HFF-Myc (cell line): ENCODE measurements at regions not wholly inside any gene's neighbourhood (a gene's known extent, or its start where the extent isn't known, plus 50 kb on each side); places are given as distances from the start of the nearest gene placed in this dataset.
"Not testable (repeated sequence)": the region's sequence is repeated elsewhere in the genome, so short reads cannot be mapped to it uniquely, and the experiment has no call there.

Experiments used
- DNase-seq: peaks from one replicate; pipeline ENCODE4 v3.0.0-alpha.2; 2011; ENCODE audit warnings: low read depth; ENCODE audit errors: extremely low read depth
- H3K4me3 ChIP-seq: replicated peaks from 2 replicates; pipeline ENCODE4 v1.5.1; 2011; ENCODE audit warnings: low read depth, mild to moderate bottlenecking, control low read depth, low read length
- CTCF ChIP-seq: IDR thresholded peaks from 2 replicates; pipeline ENCODE4 v1.5.1; 2012; ENCODE audit warnings: mild to moderate bottlenecking, low read depth, low read length, control low read depth; ENCODE audit errors: missing control alignments

DNA sequence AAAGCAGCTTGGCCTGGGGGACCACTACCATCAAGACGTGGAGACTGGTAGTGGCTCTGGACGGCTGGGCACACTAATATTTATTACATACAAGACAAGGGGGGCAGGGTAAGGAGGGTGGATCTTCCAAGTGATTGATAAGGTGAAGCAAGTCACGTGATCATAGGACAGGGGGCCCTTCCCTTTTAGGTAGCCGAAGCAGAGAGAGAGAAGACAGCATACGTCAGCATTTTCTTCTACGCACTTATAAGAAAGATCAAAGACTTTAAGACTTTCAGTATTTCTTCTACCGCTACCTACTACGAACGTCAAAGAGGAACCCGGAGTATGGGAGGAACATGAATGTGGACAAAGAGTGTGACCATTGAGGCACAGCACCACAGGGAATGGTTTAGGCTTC lies 307.9 kb downstream of the RPIA start:
- no peak overlapping the region for H3K4me3 ChIP-seq
- no peak for DNase-seq
- no peak for TF ChIP-seq CTCF

DNA sequence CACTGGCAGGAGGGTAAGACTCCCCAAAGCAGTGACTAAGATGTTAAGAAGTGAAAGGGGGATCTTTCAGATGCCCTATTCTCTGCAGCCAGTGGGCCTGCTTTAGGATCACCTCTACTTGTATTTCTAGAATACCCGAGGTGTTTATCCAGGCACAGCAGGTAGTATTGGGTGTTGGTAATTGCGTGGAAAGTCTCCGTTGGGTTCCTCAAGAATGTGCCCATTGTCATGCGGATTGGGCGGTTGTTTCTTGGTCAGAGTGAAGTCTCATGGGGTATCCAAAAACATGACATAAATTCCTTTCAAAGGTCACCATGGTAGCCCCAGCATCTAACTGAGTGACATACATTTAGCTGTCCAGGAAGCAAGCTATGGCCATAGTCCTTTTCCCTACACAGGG lies 308.8 kb downstream of the RPIA start:
- DNase-seq: no peak
- H3K4me3 ChIP-seq: no peak overlapping the region
- no peak for TF ChIP-seq CTCF

DNA sequence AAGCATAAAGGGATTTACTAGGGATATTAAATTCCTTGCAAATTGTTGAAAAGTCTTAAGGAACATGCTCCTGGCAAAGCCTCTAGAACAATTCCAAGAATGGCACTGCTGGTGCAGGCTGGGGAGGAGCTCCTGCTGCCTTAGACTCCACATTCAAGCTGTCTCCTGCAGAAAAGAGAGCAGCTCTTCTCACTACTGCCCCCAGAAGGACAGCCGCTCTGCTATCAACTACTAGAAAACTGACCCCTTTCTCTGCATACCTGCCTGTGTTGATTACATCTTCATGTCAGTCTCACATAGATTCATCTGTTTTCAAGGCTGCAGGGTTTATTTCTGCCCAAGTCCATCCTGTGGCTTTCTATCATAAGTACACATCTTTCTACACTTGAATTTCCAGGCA lies 312.8 kb downstream of the RPIA start:
- H3K4me3 ChIP-seq, DNase-seq: not testable (repeated sequence)

DNA sequence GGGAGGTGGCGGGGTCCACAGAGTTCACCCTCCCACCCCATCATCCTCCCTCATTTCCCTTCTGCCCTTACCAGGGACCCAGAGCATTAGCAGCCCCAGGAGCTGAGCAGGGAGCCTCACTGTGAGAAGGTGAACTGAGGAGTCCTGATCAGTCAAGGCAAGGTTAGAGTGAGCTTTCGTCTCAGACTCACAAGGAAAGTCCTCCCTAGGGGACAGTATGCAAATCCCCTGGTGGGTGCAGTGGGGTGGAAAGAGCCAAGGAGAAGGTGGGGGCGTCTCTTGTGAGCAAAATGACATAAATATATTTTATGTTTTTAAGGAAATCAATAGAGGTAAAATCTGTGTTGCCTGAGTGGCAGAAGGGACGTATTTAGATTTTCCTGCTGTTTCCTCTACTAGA lies 329.1 kb downstream of the RPIA start:
- not testable (repeated sequence) for H3K4me3 ChIP-seq, DNase-seq

- DNase-seq, H3K4me3 ChIP-seq: not testable (repeated sequence)
These were observed 334.8 kb downstream of the RPIA start for GRCh38 chr2:89026296-89026695.

GRCh38 chr2:89027115-89027514 lies 335.6 kb downstream of the RPIA start:
- not testable (repeated sequence) for H3K4me3 ChIP-seq, DNase-seq

GRCh38 chr2:89027536-89027935 lies 336.1 kb downstream of the RPIA start:
- not testable (repeated sequence) for DNase-seq, H3K4me3 ChIP-seq

GRCh38 chr2:89029257-89029656 lies 337.8 kb downstream of the RPIA start:
- DNase-seq: not testable (repeated sequence)

GRCh38 chr2:89048138-89049066 lies 356.9 kb downstream of the RPIA start:
- not testable (repeated sequence) for H3K4me3 ChIP-seq
- peak; percentile 19 for TF ChIP-seq CTCF
- peak; percentile 0 for DNase-seq

More at GRCh38 chr2:89029257-89029656, 337.8 kb downstream of the RPIA start:
- not testable (repeated sequence) for H3K4me3 ChIP-seq

DNA sequence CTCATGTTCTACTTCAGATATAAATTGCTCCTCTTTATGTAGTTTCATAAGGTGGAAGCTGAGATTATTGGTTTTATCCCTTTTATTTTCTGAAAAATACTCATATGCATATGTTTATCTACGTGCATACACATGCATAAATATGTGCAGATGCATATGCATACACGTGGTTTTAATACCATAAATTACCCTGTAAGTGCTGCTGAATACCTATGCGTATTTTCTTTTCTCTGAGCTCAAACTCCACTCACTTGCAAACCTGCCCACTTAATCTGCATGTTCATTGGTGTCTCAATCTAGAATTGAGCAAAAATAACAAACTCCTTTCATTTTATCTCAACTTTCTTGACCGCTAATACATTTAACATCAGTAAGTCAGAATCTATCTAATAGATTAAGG lies 367.1 kb downstream of the RPIA start:
- not testable (repeated sequence) for H3K4me3 ChIP-seq, DNase-seq

DNA sequence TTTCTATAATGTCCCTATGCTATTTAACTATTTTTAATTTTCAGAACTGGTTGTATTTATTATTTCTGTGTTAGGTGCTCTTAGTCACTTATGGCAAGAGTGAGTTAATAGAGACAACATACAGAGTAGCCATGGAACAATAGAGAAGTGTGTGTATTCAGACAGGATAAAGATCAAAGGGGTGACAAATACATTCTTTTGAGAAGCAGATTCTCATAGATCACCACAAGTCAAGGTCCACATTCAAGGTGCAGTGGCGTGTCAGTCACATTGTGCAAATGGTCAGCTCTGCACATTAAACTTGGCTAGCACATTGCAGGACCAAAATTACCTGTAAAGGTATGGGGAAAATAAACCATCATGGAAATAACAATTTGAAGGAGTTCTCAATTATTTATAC lies 369.7 kb downstream of the RPIA start:
- not testable (repeated sequence) for H3K4me3 ChIP-seq, DNase-seq

- not testable (repeated sequence) for DNase-seq, H3K4me3 ChIP-seq
These were observed 385.3 kb downstream of the RPIA start for GRCh38 chr2:89076771-89077170.

DNA sequence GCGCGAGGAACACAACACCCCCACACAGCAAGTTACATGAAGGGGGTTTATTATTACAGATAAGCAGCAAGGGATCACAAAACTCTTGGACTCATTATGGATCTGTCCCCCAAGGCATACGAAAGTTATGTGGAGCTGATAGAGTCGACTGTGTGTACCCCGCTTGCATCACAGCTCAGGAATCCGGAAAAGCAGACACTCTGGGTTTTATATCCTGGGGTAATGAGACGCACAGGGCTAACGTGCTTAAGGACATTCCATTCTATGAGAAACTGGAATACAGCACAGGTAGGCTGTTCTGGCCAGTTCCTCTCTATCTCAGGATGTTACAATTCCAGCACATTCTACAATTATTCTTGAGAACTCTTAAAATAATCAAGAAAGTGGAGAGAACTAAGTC lies 401.4 kb downstream of the RPIA start:
- not testable (repeated sequence) for DNase-seq, H3K4me3 ChIP-seq

GRCh38 chr2:89095060-89095459 lies 403.6 kb downstream of the RPIA start:
- not testable (repeated sequence) for H3K4me3 ChIP-seq, DNase-seq

- not testable (repeated sequence) for DNase-seq
These were observed 411.1 kb downstream of the RPIA start for GRCh38 chr2:89102587-89102986.

More at GRCh38 chr2:89102587-89102986, 411.1 kb downstream of the RPIA start:
- H3K4me3 ChIP-seq: not testable (repeated sequence)
